SK-N-SH (cell line): ENCODE measurements at regions not wholly inside any gene's neighbourhood (a gene's known extent, or its start where the extent isn't known, plus 50 kb on each side); places are given as distances from the start of the nearest gene placed in this dataset.

Experiments
- CTCF ChIA-PET: fragments of 300-600, 350-600 bp; formaldehyde crosslinking; extraction: SDS; loops from one replicate; lab custom pipeline; 2021; lab: Yijun Ruan, JAX
- POLR2A ChIA-PET: fragments of 350-600 bp; sonication (Branson Sonifier 250); formaldehyde crosslinking; extraction: SDS; loops from one replicate; lab custom pipeline; 2020; ENCODE audit warnings: antibody characterized with exemption, inconsistent platforms; lab: Yijun Ruan, JAX
- DNase-seq: peaks from one replicate; pipeline ENCODE4 v3.0.0; 2012
- H2AFZ ChIP-seq: fragments of 200-600 bp; sonication (generic); 2 replicates; pipeline ENCODE4 v1.8.1; 2016; ENCODE audit warnings: antibody characterized with exemption, mild to moderate bottlenecking, low read depth
- H3F3A ChIP-seq: fragments of 200-600 bp; sonication (generic); replicated peaks from 2 replicates; pipeline ENCODE3; 2016; ENCODE audit warnings: antibody characterized with exemption, mild to moderate bottlenecking; ENCODE audit not compliant: insufficient read depth
- H3K27ac ChIP-seq, 2 experiments: fragments of 200-500 bp in 1 of 2; fragments of 200-600 bp in 1 of 2; sonication (Bioruptor generic) in 1 of 2; sonication (generic), shearing (Covaris generic) in 1 of 2; 2 replicates each; pipeline versions ENCODE4 v1.5.1 to v1.6.1; 2014 to 2016; ENCODE audit warnings: low read depth in 2 of 2, inconsistent platforms in 1 of 2, low read length in 1 of 2, mild to moderate bottlenecking in 1 of 2, mixed read lengths in 1 of 2
- H3K27me3 ChIP-seq: fragments of 200-600 bp; sonication (generic), shearing (Covaris generic); 2 replicates; pipeline ENCODE4 v1.6.1; 2016; ENCODE audit warnings: mixed run types; ENCODE audit not compliant: insufficient read depth
- H3K36me3 ChIP-seq, 2 experiments: fragments of 200-500 bp in 1 of 2; fragments of 200-600 bp in 1 of 2; sonication (Bioruptor generic) in 1 of 2; sonication (generic) in 1 of 2; replicated peaks in 1 of 2; 2 replicates each; pipeline versions ENCODE3 to v1.5.1; 2014 to 2016; ENCODE audit warnings: low read length in 1 of 2, mild to moderate bottlenecking in 1 of 2; ENCODE audit not compliant: insufficient read depth in 2 of 2, control insufficient read depth in 1 of 2
- H3K4me1 ChIP-seq, 2 experiments: fragments of 200-500 bp in 1 of 2; fragments of 200-600 bp in 1 of 2; sonication (Bioruptor generic) in 1 of 2; sonication (generic), shearing (Covaris generic) in 1 of 2; 2 replicates each; pipeline versions ENCODE4 v1.5.1 to v1.6.1; 2014 to 2016; ENCODE audit warnings: low read depth in 1 of 2, low read length in 1 of 2, mixed run types in 1 of 2; ENCODE audit not compliant: insufficient read depth in 2 of 2, control insufficient read depth in 1 of 2
- H3K4me2 ChIP-seq: fragments of 200-600 bp; sonication (generic), shearing (Covaris generic); 2 replicates; pipeline ENCODE4 v1.6.1; 2017; ENCODE audit warnings: mixed run types
- H3K4me3 ChIP-seq, 2 experiments: fragments of 200-500 bp in 1 of 2; fragments of 200-600 bp in 1 of 2; sonication (Bioruptor generic) in 1 of 2; sonication (generic), shearing (Covaris generic) in 1 of 2; 2 replicates each; pipeline versions ENCODE4 v1.5.1 to v1.8.1; 2014 to 2016; ENCODE audit warnings: low read depth in 2 of 2, inconsistent platforms in 1 of 2, low read length in 1 of 2, mild to moderate bottlenecking in 1 of 2, mixed read lengths in 1 of 2, moderate library complexity in 1 of 2
- H3K79me2 ChIP-seq: fragments of 200-600 bp; sonication (generic); 2 replicates; pipeline ENCODE4 v1.8.1; 2017; ENCODE audit warnings: mild to moderate bottlenecking; ENCODE audit not compliant: insufficient read depth
- H3K9ac ChIP-seq: fragments of 200-600 bp; sonication (generic); 2 replicates; pipeline ENCODE4 v1.6.1; 2017; ENCODE audit warnings: mixed run types
- H3K9me2 ChIP-seq: fragments of 200-600 bp; sonication (generic); 2 replicates; pipeline ENCODE4 v1.6.1; 2017; ENCODE audit warnings: mixed run types
- H3K9me3 ChIP-seq: fragments of 200-600 bp; sonication (generic); 2 replicates; pipeline ENCODE4 v1.6.1; 2017; ENCODE audit warnings: mixed run types, mild to moderate bottlenecking, moderate library complexity
- H4K20me1 ChIP-seq: fragments of 200-600 bp; sonication (generic); 2 replicates; pipeline ENCODE4 v1.6.1; 2017; ENCODE audit warnings: mild to moderate bottlenecking, mixed run types; ENCODE audit not compliant: insufficient read depth
- CHD2 ChIP-seq: fragments of 150-350 bp; IDR thresholded peaks from 2 replicates; pipeline ENCODE4 v1.6.1; 2018; ENCODE audit warnings: low read length; ENCODE audit not compliant: partially characterized antibody
- EP300 ChIP-seq, 2 experiments: IDR thresholded peaks; 2 replicates each; pipeline versions ENCODE4 v1.4.0 to v1.6.1; 2012; ENCODE audit warnings: borderline replicate concordance in 1 of 2, low read depth in 1 of 2, low read length in 1 of 2
- FOXJ3 ChIP-seq: sonication (generic); formaldehyde crosslinking; IDR thresholded peaks from 2 replicates; pipeline ENCODE4 v1.5.1; 2020; ENCODE audit warnings: mild to moderate bottlenecking, missing genetic modification reagents
- FOXM1 ChIP-seq: IDR thresholded peaks from 2 replicates; pipeline ENCODE4 v1.4.0; 2012; ENCODE audit warnings: low read depth, mild to moderate bottlenecking
- GABPA ChIP-seq: IDR thresholded peaks from 2 replicates; pipeline ENCODE4 v1.4.0; 2012; ENCODE audit warnings: low read depth, mild to moderate bottlenecking
- NRF1 ChIP-seq: IDR thresholded peaks from 2 replicates; pipeline ENCODE4 v1.6.1; 2012; ENCODE audit warnings: low read depth, mild to moderate bottlenecking, low read length
- RCOR1 ChIP-seq: fragments of 150-350 bp; IDR thresholded peaks from 2 replicates; pipeline ENCODE4 v1.6.1; 2017; ENCODE audit warnings: antibody characterized with exemption, low read length
- RFX5 ChIP-seq: IDR thresholded peaks from 2 replicates; pipeline ENCODE4 v1.6.1; 2012; ENCODE audit warnings: mild to moderate bottlenecking, improper control_type of control experiment, low read length
- TEAD4 ChIP-seq: IDR thresholded peaks from 2 replicates; pipeline ENCODE4 v1.4.0; 2012; ENCODE audit warnings: mild to moderate bottlenecking, borderline replicate concordance; ENCODE audit not compliant: insufficient read depth
- YY1 ChIP-seq: IDR thresholded peaks from 2 replicates; pipeline ENCODE4 v1.4.0; 2012; ENCODE audit warnings: low read depth, mild to moderate bottlenecking
- WGBS: methylation state at CpG from one replicate; pipeline ENCODE4 v1.1.6; 2017; ENCODE audit warnings: low lambda C conversion rate; 5-methylcytosine and 5-hydroxymethylcytosine counted together
- TF ChIP-seq, protein P1 (sequence below): IDR thresholded peaks from 2 replicates; pipeline ENCODE4 v1.4.0; 2012; ENCODE audit warnings: low read depth, borderline replicate concordance
- TF ChIP-seq, protein P2 (sequence below): IDR thresholded peaks from 2 replicates; pipeline ENCODE4 v1.4.0; 2012; ENCODE audit warnings: low read depth, borderline replicate concordance

DNA sequence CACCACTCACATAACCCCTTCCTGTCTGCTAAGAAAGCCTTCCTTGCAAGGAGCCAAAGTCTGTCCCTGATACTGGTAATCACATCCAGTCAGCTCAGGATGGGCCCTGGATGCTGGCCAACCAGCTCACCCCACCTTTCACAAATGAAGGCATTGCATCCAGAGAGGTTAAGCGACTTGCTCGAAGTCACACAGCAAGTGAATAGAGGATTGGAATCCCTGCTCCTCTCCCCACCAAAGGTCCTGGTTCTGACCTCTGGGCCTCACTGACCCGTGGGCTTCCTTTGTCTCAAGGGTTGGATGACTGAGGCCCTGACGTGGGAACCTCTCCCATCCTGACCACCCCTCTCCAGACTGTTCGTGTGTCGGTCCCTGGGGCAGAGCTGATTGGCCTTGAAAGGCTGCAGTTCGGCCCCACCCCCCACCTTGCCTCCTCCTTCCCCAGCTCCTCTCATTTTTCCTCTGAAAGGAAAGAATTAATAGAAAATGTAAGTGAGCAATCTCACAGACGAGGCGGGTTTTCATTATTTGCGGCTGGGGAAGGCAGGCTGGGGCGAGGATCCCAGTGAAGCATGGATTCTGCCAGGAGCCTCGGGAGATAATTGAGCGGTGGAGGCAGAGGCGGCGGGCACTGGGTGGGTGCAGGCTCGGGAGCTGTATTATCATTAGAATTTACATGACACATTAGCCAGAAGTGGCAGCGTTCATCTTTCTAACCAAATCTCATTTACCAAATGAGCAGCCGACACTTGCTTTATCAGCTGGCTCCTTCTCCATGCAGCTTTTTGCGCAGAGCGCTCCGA is 101.5 kb upstream of the CSF3R start:
- no peak overlapping the region for H2AFZ ChIP-seq
- no peak overlapping the region for H3K4me2 ChIP-seq
- H3K79me2 ChIP-seq = no peaks in the 10 kb centered on the region
- H3K4me3 ChIP-seq = no peak overlapping the region
- no peak overlapping the region for H3K27ac ChIP-seq
- WGBS = 74% methylated on average over 20 of the region's 21 CpGs
- ChIA-PET CTCF (interaction anchor here (0.6 to 15.1 kb wide), 5 partner anchors 10 to 863 kb away, joined by 3 to 142 read pairs (median 12); no protein-coding TSS in a partner anchor), POLR2A (no interaction called here)
- H3K9ac ChIP-seq = no peak overlapping the region
- no peaks in the 10 kb centered on the region for H3K9me2 ChIP-seq
- H3K36me3 ChIP-seq = no peaks in the 10 kb centered on the region
- TF ChIP-seq RCOR1 = no peak
- TF ChIP-seq, protein P1, sequence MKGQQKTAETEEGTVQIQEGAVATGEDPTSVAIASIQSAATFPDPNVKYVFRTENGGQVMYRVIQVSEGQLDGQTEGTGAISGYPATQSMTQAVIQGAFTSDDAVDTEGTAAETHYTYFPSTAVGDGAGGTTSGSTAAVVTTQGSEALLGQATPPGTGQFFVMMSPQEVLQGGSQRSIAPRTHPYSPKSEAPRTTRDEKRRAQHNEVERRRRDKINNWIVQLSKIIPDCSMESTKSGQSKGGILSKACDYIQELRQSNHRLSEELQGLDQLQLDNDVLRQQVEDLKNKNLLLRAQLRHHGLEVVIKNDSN = no peak
- no peak for TF ChIP-seq YY1
- TF ChIP-seq EP300 (IDR thresholded peaks at IDR 0.05; ENCODE audit: borderline replicate concordance in 1 of 2, low read depth in 1 of 2, low read length in 1 of 2) = no peak
- no peak for TF ChIP-seq FOXJ3 (CRISPR knock-in tag)
- TF ChIP-seq FOXM1 = no peak
- no peak for TF ChIP-seq TEAD4
- no peak for TF ChIP-seq GABPA
- TF ChIP-seq CHD2 = no peak
- TF ChIP-seq, protein P2, sequence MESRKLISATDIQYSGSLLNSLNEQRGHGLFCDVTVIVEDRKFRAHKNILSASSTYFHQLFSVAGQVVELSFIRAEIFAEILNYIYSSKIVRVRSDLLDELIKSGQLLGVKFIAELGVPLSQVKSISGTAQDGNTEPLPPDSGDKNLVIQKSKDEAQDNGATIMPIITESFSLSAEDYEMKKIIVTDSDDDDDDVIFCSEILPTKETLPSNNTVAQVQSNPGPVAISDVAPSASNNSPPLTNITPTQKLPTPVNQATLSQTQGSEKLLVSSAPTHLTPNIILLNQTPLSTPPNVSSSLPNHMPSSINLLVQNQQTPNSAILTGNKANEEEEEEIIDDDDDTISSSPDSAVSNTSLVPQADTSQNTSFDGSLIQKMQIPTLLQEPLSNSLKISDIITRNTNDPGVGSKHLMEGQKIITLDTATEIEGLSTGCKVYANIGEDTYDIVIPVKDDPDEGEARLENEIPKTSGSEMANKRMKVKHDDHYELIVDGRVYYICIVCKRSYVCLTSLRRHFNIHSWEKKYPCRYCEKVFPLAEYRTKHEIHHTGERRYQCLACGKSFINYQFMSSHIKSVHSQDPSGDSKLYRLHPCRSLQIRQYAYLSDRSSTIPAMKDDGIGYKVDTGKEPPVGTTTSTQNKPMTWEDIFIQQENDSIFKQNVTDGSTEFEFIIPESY = no peak
- H3K27me3 ChIP-seq = no peaks in the 10 kb centered on the region
- H3K9me3 ChIP-seq = no peaks in the 10 kb centered on the region
- H3F3A ChIP-seq = no peaks in the 10 kb centered on the region
- H4K20me1 ChIP-seq = no peaks in the 10 kb centered on the region
- no peak for DNase-seq
- H3K4me1 ChIP-seq = no peaks in the 10 kb centered on the region

DNA sequence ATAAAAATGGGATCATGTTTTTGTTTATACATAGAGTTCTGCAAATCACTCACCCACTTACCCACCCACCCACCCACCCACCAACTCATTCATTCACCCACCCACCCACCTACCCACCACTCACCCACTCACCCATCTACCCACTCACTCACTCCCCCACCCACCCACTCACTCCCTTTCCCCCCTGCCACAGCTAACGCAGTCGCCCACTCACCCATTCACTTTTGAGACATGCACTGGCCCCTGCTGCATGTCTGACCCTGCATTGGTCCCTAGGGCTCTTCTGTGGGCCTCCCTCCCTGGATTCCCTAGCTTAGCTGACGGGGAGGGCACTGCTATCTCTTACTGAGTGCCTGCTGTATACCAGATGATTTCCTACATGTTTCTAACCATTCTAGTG is 100.4 kb upstream of the CSF3R start:
- Histone ChIP-seq H3K36me3 (no peaks in the 10 kb centered on the region), H3K9me2 (no peaks in the 10 kb centered on the region), H3K27me3 (no peaks in the 10 kb centered on the region), H3F3A (no peaks in the 10 kb centered on the region), H3K4me1 (no peaks in the 10 kb centered on the region), H2AFZ (no peak overlapping the region), H4K20me1 (no peaks in the 10 kb centered on the region), H3K9me3 (no peaks in the 10 kb centered on the region), H3K9ac (no peak overlapping the region), H3K4me3 (no peak overlapping the region), H3K79me2 (no peaks in the 10 kb centered on the region), H3K27ac (no peak overlapping the region), H3K4me2 (no peak overlapping the region)
- no peak for TF ChIP-seq YY1
- TF ChIP-seq NRF1 = no peak
- no peak for TF ChIP-seq EP300 (IDR thresholded peaks at IDR 0.05; ENCODE audit: borderline replicate concordance in 1 of 2, low read depth in 1 of 2, low read length in 1 of 2)
- no peak for TF ChIP-seq RFX5
- DNase-seq = no peak
- 45% methylated on average over 3 of the region's 3 CpGs for WGBS
- ChIA-PET CTCF (interaction anchor here (0.9 to 15.1 kb wide), 6 partner anchors 9 to 852 kb away, joined by 3 to 142 read pairs (median 4); no protein-coding TSS in a partner anchor), POLR2A (no interaction called here)
